HG02852 (cell line): ENCODE measurements at regions not wholly inside any gene's neighbourhood (a gene's known extent, or its start where the extent isn't known, plus 50 kb on each side); places are given as distances from the start of the nearest gene placed in this dataset.

ENCODE experiments used
- ATAC-seq: cut with Tn5 transposase; IDR thresholded peaks from one replicate; pipeline ENCODE4 v1.9.1; 2021; ENCODE audit warnings: mild to moderate bottlenecking, moderate library complexity; ENCODE audit not compliant: unreplicated experiment

- peak; percentile 91 for ATAC-seq
Observed at GRCh38 chr2:111219285-111219684, 98.6 kb downstream of the BCL2L11 start.

GRCh38 chr2:111219734-111220505 lies 99.2 kb downstream of the BCL2L11 start:
- no peak for ATAC-seq

- ATAC-seq, result no peak
Observed at GRCh38 chr2:111220962-111221361, 100.2 kb downstream of the BCL2L11 start.

- ATAC-seq, result no peak
Observed at GRCh38 chr2:111221701-111222100, 101.0 kb downstream of the BCL2L11 start.

- ATAC-seq, result no peak
Observed at GRCh38 chr2:111222204-111222866, 101.6 kb downstream of the BCL2L11 start.

- ATAC-seq, result no peak
Observed at GRCh38 chr2:111225856-111226255, 105.1 kb downstream of the BCL2L11 start.

- no peak for ATAC-seq
Observed at GRCh38 chr2:111226876-111227700, 106.4 kb downstream of the BCL2L11 start.

- ATAC-seq, result no peak
Observed at GRCh38 chr2:111227716-111228141, 107.0 kb downstream of the BCL2L11 start.

- ATAC-seq, result no peak
Observed at GRCh38 chr2:111231532-111232252, 111.0 kb downstream of the BCL2L11 start.

GRCh38 chr2:111235192-111236015 lies 114.7 kb downstream of the BCL2L11 start:
- no peak for ATAC-seq

GRCh38 chr2:111236025-111236424 lies 115.3 kb downstream of the BCL2L11 start:
- ATAC-seq, result no peak

- ATAC-seq, result no peak
Observed at GRCh38 chr2:111238296-111238695, 117.6 kb downstream of the BCL2L11 start.

- peak; percentile 99 for ATAC-seq
Observed at GRCh38 chr2:111239107-111239506, 118.4 kb downstream of the BCL2L11 start.

GRCh38 chr2:111239581-111240249 lies 119.0 kb downstream of the BCL2L11 start:
- ATAC-seq, result no peak

GRCh38 chr2:111243295-111243694 lies 122.6 kb downstream of the BCL2L11 start:
- no peak for ATAC-seq

GRCh38 chr2:111244864-111245263 lies 124.2 kb downstream of the BCL2L11 start:
- ATAC-seq, result no peak

GRCh38 chr2:111246620-111247061 lies 125.9 kb downstream of the BCL2L11 start:
- no peak for ATAC-seq

- ATAC-seq, result no peak
Observed at GRCh38 chr2:111247491-111247890, 126.8 kb downstream of the BCL2L11 start.

GRCh38 chr2:111249806-111250205 lies 129.1 kb downstream of the BCL2L11 start:
- no peak for ATAC-seq
